PC-3 (cell line): ENCODE measurements at regions not wholly inside any gene's neighbourhood (a gene's known extent, or its start where the extent isn't known, plus 50 kb on each side); places are given as distances from the start of the nearest gene placed in this dataset.
"Not testable (repeated sequence)": the region's sequence is repeated elsewhere in the genome, so short reads cannot be mapped to it uniquely, and the experiment has no call there.

Source experiments
- EZH2 ChIP-seq: fragments of 300-600 bp; sonication (generic); IDR thresholded peaks from one replicate; pipeline ENCODE4 v1.6.1; 2017; ENCODE audit warnings: antibody characterized with exemption, mild to moderate bottlenecking, low read length; ENCODE audit not compliant: unreplicated experiment
- EZH2phosphoT487 ChIP-seq: fragments of 300-600 bp; sonication (generic); IDR thresholded peaks from 2 replicates; pipeline ENCODE4 v1.6.1; 2018; ENCODE audit warnings: mild to moderate bottlenecking, antibody characterized with exemption, low read length, borderline replicate concordance
- TF ChIP-seq, protein P1 (sequence below): fragments of 300-600 bp; sonication (generic); conservative IDR thresholded peaks from 2 replicates; pipeline ENCODE4 v1.5.1; 2017; ENCODE audit warnings: antibody characterized with exemption, low read depth, mild to moderate bottlenecking, low read length

DNA sequence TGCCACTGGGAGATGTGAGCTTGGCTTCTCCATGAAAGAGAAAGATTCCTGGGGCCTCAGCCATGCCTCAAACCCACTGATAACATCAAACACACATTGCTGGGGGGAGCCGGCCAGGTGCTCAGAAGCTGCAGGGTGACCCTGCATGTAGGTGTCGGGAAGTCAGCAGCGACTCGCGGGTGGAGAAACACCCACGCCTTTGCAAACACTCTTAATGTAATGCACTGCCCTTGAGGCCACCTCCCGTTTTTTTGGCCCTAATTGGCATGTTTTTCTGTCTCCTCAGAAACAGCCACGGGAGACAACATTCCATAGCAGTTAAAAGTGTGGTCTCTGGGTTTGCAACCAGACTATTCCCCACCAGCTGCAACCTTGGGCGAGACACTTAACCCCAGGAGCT lies 119.7 kb downstream of the NPIPA8 start:
- not testable (repeated sequence) for TF ChIP-seq EZH2, EZH2phosphoT487
- TF ChIP-seq, protein P1, sequence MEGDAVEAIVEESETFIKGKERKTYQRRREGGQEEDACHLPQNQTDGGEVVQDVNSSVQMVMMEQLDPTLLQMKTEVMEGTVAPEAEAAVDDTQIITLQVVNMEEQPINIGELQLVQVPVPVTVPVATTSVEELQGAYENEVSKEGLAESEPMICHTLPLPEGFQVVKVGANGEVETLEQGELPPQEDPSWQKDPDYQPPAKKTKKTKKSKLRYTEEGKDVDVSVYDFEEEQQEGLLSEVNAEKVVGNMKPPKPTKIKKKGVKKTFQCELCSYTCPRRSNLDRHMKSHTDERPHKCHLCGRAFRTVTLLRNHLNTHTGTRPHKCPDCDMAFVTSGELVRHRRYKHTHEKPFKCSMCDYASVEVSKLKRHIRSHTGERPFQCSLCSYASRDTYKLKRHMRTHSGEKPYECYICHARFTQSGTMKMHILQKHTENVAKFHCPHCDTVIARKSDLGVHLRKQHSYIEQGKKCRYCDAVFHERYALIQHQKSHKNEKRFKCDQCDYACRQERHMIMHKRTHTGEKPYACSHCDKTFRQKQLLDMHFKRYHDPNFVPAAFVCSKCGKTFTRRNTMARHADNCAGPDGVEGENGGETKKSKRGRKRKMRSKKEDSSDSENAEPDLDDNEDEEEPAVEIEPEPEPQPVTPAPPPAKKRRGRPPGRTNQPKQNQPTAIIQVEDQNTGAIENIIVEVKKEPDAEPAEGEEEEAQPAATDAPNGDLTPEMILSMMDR: not testable (repeated sequence)
